ENCODE measurements at regions not wholly inside any gene's neighbourhood (a gene's known extent, or its start where the extent isn't known, plus 50 kb on each side); places are given as distances from the start of the nearest gene placed in this dataset.

GRCh38 chr7:83832009-83832408, 183.1 kb upstream of the SEMA3E start:
- intact Hi-C loops (cut with DNase I; ENCODE audit: low total_unique reads), result no loop called here
- TF ChIP-seq POLR2A (IDR thresholded peaks at IDR 0.05) (no peak), CTCF (IDR thresholded peaks at IDR 0.05) (no peak)
- no peak overlapping the region for H3K4me3 ChIP-seq (ENCODE audit: low read depth, poor library complexity, severe bottlenecking)
- 77 to 79% methylated on average over 3 of the region's 3 CpGs for WGBS, 2 donors
- DNase-seq (ENCODE audit: low spot score in 2 of 2), result no peak

- no peak for DNase-seq (ENCODE audit: low spot score in 2 of 2)
- intact Hi-C loops (cut with DNase I; ENCODE audit: low total_unique reads), result no loop called here
- 47 to 65% methylated on average over 4 of the region's 4 CpGs for WGBS, 2 donors
- H3K4me3 ChIP-seq (ENCODE audit: low read depth, poor library complexity, severe bottlenecking), result no peak overlapping the region
- TF ChIP-seq CTCF (IDR thresholded peaks at IDR 0.05) (no peak), POLR2A (IDR thresholded peaks at IDR 0.05) (no peak)
Observed at GRCh38 chr7:83827036-83827435, 178.1 kb upstream of the SEMA3E start.

DNA sequence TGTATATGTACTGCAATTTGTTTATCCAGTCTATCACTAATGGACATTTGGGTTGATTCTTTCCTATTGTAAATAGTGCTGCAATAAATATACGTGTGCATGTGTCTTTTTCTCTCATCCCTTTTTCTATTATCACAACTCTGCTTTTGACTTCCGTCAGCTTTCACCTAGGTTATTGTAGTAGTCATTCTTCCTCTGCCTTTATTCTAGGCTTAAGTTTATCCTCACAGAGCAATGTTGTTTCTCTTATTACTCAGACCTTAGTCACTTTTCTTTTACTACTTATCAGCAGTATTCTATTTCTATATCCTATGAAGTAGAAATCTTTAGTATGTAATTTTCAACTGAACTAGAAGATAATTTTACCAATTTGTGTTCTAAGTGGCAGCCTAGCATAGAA, 175.3 kb upstream of the SEMA3E start:
- no peak for TF ChIP-seq CTCF (IDR thresholded peaks at IDR 0.05)
- no peak for TF ChIP-seq POLR2A (IDR thresholded peaks at IDR 0.05)
- 85 to 86% methylated on average over 2 of the region's 2 CpGs for WGBS, 2 donors
- no peak overlapping the region for H3K4me3 ChIP-seq (ENCODE audit: low read depth, poor library complexity, severe bottlenecking)
- intact Hi-C loops (cut with DNase I; ENCODE audit: low total_unique reads), result no loop called here
- no peak for DNase-seq (ENCODE audit: low spot score in 2 of 2)

DNA sequence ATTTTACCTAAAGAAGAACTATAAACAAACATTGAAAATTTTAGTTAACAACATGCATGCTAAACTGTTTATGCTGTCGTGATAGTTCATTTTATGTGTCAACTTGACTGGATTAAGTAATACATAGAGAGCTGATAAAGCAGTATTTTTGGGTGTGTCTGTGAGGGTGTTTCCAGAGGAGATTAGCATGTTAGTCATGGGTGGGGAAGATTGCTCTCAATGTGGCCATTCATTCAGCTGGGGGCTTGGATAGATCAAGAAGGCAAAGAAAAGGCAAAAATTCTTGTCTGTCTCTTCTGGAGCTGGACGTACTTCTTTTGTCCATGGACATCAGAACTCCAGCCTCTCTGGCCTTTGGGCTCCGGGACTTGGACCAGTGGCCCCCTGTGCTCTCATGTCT, 172.9 kb upstream of the SEMA3E start:
- 71 to 85% methylated on average over 3 of the region's 3 CpGs for WGBS, 2 donors
- no peak for DNase-seq (ENCODE audit: low spot score in 2 of 2)
- no peak overlapping the region for H3K4me3 ChIP-seq (ENCODE audit: low read depth, poor library complexity, severe bottlenecking)
- TF ChIP-seq POLR2A (IDR thresholded peaks at IDR 0.05) (no peak), CTCF (IDR thresholded peaks at IDR 0.05) (no peak)
- intact Hi-C loops (cut with DNase I; ENCODE audit: low total_unique reads), result no loop called here

GRCh38 chr7:83820641-83821040, 171.7 kb upstream of the SEMA3E start:
- TF ChIP-seq CTCF (IDR thresholded peaks at IDR 0.05) (no peak), POLR2A (IDR thresholded peaks at IDR 0.05) (no peak)
- DNase-seq (ENCODE audit: low spot score in 2 of 2), result no peak
- intact Hi-C loops (cut with DNase I; ENCODE audit: low total_unique reads), result no loop called here
- H3K4me3 ChIP-seq (ENCODE audit: low read depth, poor library complexity, severe bottlenecking), result no peak overlapping the region
- 72 to 84% methylated on average over 4 of the region's 4 CpGs for WGBS, 2 donors

- intact Hi-C loops (cut with DNase I; ENCODE audit: low total_unique reads), result no loop called here
- TF ChIP-seq POLR2A (IDR thresholded peaks at IDR 0.05) (no peak), CTCF (IDR thresholded peaks at IDR 0.05) (no peak)
- DNase-seq (ENCODE audit: low spot score in 2 of 2), result no peak
- H3K4me3 ChIP-seq (ENCODE audit: low read depth, poor library complexity, severe bottlenecking), result no peak overlapping the region
- WGBS, 2 donors, result 58 to 72% methylated on average over 3 of the region's 3 CpGs
Observed at GRCh38 chr7:83819911-83820310, 171.0 kb upstream of the SEMA3E start.

All from lower leg skin (tissue), 4 donors.